Neural progenitor cell (in vitro differentiated cells): ENCODE measurements at regions not wholly inside any gene's neighbourhood (a gene's known extent, or its start where the extent isn't known, plus 50 kb on each side); places are given as distances from the start of the nearest gene placed in this dataset.

ENCODE experiments used
- DNase-seq: peaks from one replicate; pipeline ENCODE4 v3.0.0-alpha.2; 2016; ENCODE audit warnings: low spot score
- H2AFZ ChIP-seq: fragments of 200-600 bp; sonication (generic); replicated peaks from 2 replicates; pipeline ENCODE4 v1.6.1; 2016; ENCODE audit warnings: antibody characterized with exemption
- H3F3A ChIP-seq: fragments of 200-600 bp; sonication (generic); 2 replicates; pipeline ENCODE4 v1.6.1; 2016; ENCODE audit warnings: antibody characterized with exemption, low read depth
- H3K27ac ChIP-seq: fragments of 200-600 bp; sonication (generic); 2 replicates; pipeline ENCODE4 v1.5.1; 2016; ENCODE audit warnings: mild to moderate bottlenecking
- H3K27me3 ChIP-seq: fragments of 200-600 bp; sonication (generic); 2 replicates; pipeline ENCODE4 v1.6.1; 2016; ENCODE audit warnings: mild to moderate bottlenecking, moderate library complexity
- H3K36me3 ChIP-seq: fragments of 200-600 bp; sonication (generic); 2 replicates; pipeline ENCODE4 v1.5.1; 2016
- H3K4me1 ChIP-seq: fragments of 200-600 bp; sonication (generic); 2 replicates; pipeline ENCODE4 v1.6.1; 2016; ENCODE audit warnings: mixed run types
- H3K4me2 ChIP-seq: fragments of 200-600 bp; sonication (generic); 2 replicates; pipeline ENCODE4 v1.6.1; 2016
- H3K4me3 ChIP-seq: fragments of 200-600 bp; sonication (generic); 2 replicates; pipeline ENCODE4 v1.5.1; 2016
- H3K79me2 ChIP-seq: fragments of 200-600 bp; sonication (generic); 2 replicates; pipeline ENCODE4 v1.6.1; 2016; ENCODE audit warnings: low read depth
- H3K9ac ChIP-seq: fragments of 200-600 bp; sonication (generic); 2 replicates; pipeline ENCODE4 v1.6.1; 2016
- H3K9me3 ChIP-seq: fragments of 200-600 bp; sonication (generic); 2 replicates; pipeline ENCODE4 v1.5.1; 2016; ENCODE audit warnings: low read depth
- H4K20me1 ChIP-seq: fragments of 200-600 bp; sonication (generic); 2 replicates; pipeline ENCODE4 v1.6.1; 2016; ENCODE audit warnings: low read depth
- H3K27ac Mint-ChIP-seq: 3 replicates; pipeline ENCODE4 v1.8.0; 2021; ENCODE audit warnings: mixed read lengths
- H3K27me3 Mint-ChIP-seq: 2 replicates; pipeline ENCODE4 v1.8.0; 2022; ENCODE audit warnings: low read depth, mild to moderate bottlenecking, inconsistent platforms, moderate library complexity, mixed read lengths; ENCODE audit not compliant: insufficient read depth
- H3K36me3 Mint-ChIP-seq: 3 replicates; pipeline ENCODE4 v1.8.0; 2021; ENCODE audit warnings: mixed read lengths
- H3K4me1 Mint-ChIP-seq: 3 replicates; pipeline ENCODE4 v1.8.0; 2021; ENCODE audit warnings: mixed read lengths
- H3K4me3 Mint-ChIP-seq: 3 replicates; pipeline ENCODE4 v1.8.0; 2021; ENCODE audit warnings: mild to moderate bottlenecking, moderate library complexity, mixed read lengths
- H3K9me3 Mint-ChIP-seq: 3 replicates; pipeline ENCODE4 v1.8.0; 2020; ENCODE audit warnings: mixed read lengths
- CTCF ChIP-seq: fragments of 200-600 bp; sonication (generic); IDR thresholded peaks from 2 replicates; pipeline ENCODE4 v1.5.1; 2017; ENCODE audit warnings: antibody characterized with exemption, mild to moderate bottlenecking
- EZH2 ChIP-seq: fragments of 200-600 bp; sonication (generic); IDR thresholded peaks from 2 replicates; pipeline ENCODE4 v1.6.1; 2017; ENCODE audit warnings: antibody characterized with exemption, mild to moderate bottlenecking, moderate library complexity
- EZH2phosphoT487 ChIP-seq: fragments of 200-600 bp; sonication (generic); IDR thresholded peaks from 2 replicates; pipeline ENCODE4 v1.6.1; 2017; ENCODE audit warnings: antibody characterized with exemption

GRCh38 chr4:44872246-44872645 lies 145.9 kb upstream of the GNPDA2 start:
- no peak for DNase-seq
- peaks cover 2% of the 10 kb centered on the region for H3K27me3 Mint-ChIP-seq

DNA sequence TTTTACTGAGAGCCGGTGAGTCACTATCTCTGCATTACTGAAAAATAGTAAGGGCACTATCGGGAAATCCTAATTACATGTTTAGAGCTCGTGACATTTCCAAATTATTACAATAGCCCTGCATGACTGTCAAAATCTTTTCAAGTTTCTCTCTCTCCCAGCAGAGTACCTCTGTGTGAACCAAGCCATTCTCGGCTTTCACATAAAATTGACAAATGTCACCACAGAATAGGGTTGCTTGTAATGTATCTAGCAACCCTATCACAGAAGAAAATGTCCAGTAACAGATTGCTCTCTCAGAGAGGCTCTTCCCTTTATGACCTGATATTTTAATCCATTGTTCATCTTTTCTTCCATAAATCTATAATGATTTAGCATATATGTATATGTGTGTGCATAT lies 144.8 kb upstream of the GNPDA2 start:
- H3K4me1 Mint-ChIP-seq = no peaks in the 10 kb centered on the region
- Histone ChIP-seq H2AFZ (no peak overlapping the region), H3F3A (no peaks in the 10 kb centered on the region), H3K9me3 (no peaks in the 10 kb centered on the region), H3K27ac (no peak overlapping the region), H3K4me2 (no peak overlapping the region), H3K79me2 (no peaks in the 10 kb centered on the region), H3K4me3 (no peak overlapping the region), H3K36me3 (no peaks in the 10 kb centered on the region), H3K27me3 (no peaks in the 10 kb centered on the region), H3K4me1 (no peaks in the 10 kb centered on the region), H3K9ac (no peak overlapping the region), H4K20me1 (no peaks in the 10 kb centered on the region)
- no peak overlapping the region for H3K27ac Mint-ChIP-seq
- no peak for DNase-seq
- no peak overlapping the region for H3K4me3 Mint-ChIP-seq
- TF ChIP-seq EZH2 (no peak), EZH2phosphoT487 (no peak), CTCF (no peak)
- H3K36me3 Mint-ChIP-seq = no peaks in the 10 kb centered on the region
- no peaks in the 10 kb centered on the region for H3K9me3 Mint-ChIP-seq
- H3K27me3 Mint-ChIP-seq = peaks cover 2% of the 10 kb centered on the region

More at GRCh38 chr4:44872246-44872645, 145.9 kb upstream of the GNPDA2 start:
- Histone ChIP-seq H3K36me3 (no peaks in the 10 kb centered on the region), H3K27me3 (no peaks in the 10 kb centered on the region), H3K27ac (no peak overlapping the region), H3K9me3 (no peaks in the 10 kb centered on the region), H3K4me2 (no peak overlapping the region), H3K4me1 (no peaks in the 10 kb centered on the region), H2AFZ (no peak overlapping the region), H3K79me2 (no peaks in the 10 kb centered on the region), H3F3A (no peaks in the 10 kb centered on the region), H3K9ac (no peak overlapping the region), H4K20me1 (no peaks in the 10 kb centered on the region), H3K4me3 (no peak overlapping the region)
- H3K9me3 Mint-ChIP-seq = no peaks in the 10 kb centered on the region
- no peaks in the 10 kb centered on the region for H3K4me1 Mint-ChIP-seq
- no peak for TF ChIP-seq EZH2phosphoT487
- no peak for TF ChIP-seq EZH2
- no peak for TF ChIP-seq CTCF
- no peak overlapping the region for H3K4me3 Mint-ChIP-seq
- no peaks in the 10 kb centered on the region for H3K36me3 Mint-ChIP-seq
- no peak overlapping the region for H3K27ac Mint-ChIP-seq

GRCh38 chr4:44869985-44870384 lies 143.6 kb upstream of the GNPDA2 start:
- Mint-ChIP-seq H3K36me3 (no peaks in the 10 kb centered on the region), H3K27ac (no peak overlapping the region), H3K4me1 (no peaks in the 10 kb centered on the region), H3K27me3 (peaks cover 2% of the 10 kb centered on the region), H3K9me3 (no peaks in the 10 kb centered on the region), H3K4me3 (no peak overlapping the region)
- no peak overlapping the region for H2AFZ ChIP-seq
- DNase-seq = no peak
- no peaks in the 10 kb centered on the region for H3K4me1 ChIP-seq
- no peak overlapping the region for H3K9ac ChIP-seq
- H3K79me2 ChIP-seq = no peaks in the 10 kb centered on the region
- H3K9me3 ChIP-seq = no peaks in the 10 kb centered on the region
- H3K27ac ChIP-seq = no peak overlapping the region
- no peak overlapping the region for H3K4me3 ChIP-seq
- no peaks in the 10 kb centered on the region for H3K27me3 ChIP-seq
- no peak overlapping the region for H3K4me2 ChIP-seq
- no peaks in the 10 kb centered on the region for H4K20me1 ChIP-seq
- TF ChIP-seq CTCF (no peak), EZH2phosphoT487 (no peak), EZH2 (no peak)
- no peaks in the 10 kb centered on the region for H3K36me3 ChIP-seq
- H3F3A ChIP-seq = no peaks in the 10 kb centered on the region
